Thyroid gland (tissue), 4 donors: ENCODE measurements at regions not wholly inside any gene's neighbourhood (a gene's known extent, or its start where the extent isn't known, plus 50 kb on each side); places are given as distances from the start of the nearest gene placed in this dataset.

Experiments
- DNase-seq, 2 donors: peaks; one replicate each; pipeline ENCODE4 v3.0.0-alpha.2; 2019
- H3K27ac ChIP-seq, 3 donors: fragments of 200-600 bp; sonication (generic); 1 replicate in 2 of 3; 2 replicates in 1 of 3; pipeline ENCODE4 v1.5.1; 2016 to 2019; ENCODE audit warnings: mild to moderate bottlenecking in 1 of 3, moderate library complexity in 1 of 3
- H3K27me3 ChIP-seq: fragments of 200-600 bp; sonication (generic); one replicate; pipeline ENCODE4 v1.5.1; 2019
- H3K36me3 ChIP-seq, 2 donors: fragments of 200-600 bp; sonication (generic); one replicate each; pipeline ENCODE4 v1.5.1; 2016 to 2019
- H3K4me1 ChIP-seq, 2 donors: fragments of 200-600 bp; sonication (generic); one replicate each; pipeline ENCODE4 v1.5.1; 2017 to 2019
- H3K4me3 ChIP-seq, 3 donors: fragments of 200-600 bp; sonication (generic); replicated peaks in 1 of 3; 1 replicate in 2 of 3; 2 replicates in 1 of 3; pipeline ENCODE4 v1.5.1; 2016; ENCODE audit warnings: mild to moderate bottlenecking in 1 of 3
- H3K9me3 ChIP-seq: fragments of 200-600 bp; sonication (generic); one replicate; pipeline ENCODE4 v1.5.1; 2017
- CTCF ChIP-seq, 6 experiments: fragments of 200-600 bp in 3 of 6; fragments of 450-650 bp in 3 of 6; sonication (generic) in 3 of 6; IDR thresholded peaks; one replicate each; pipeline ENCODE4 v1.5.1; 2016 to 2019; ENCODE audit warnings: antibody characterized with exemption in 6 of 6, mild to moderate bottlenecking in 2 of 6, inconsistent platforms in 1 of 6, moderate library complexity in 1 of 6
- POLR2A ChIP-seq, 2 donors: fragments of 450-650 bp; IDR thresholded peaks; one replicate each; pipeline ENCODE4 v1.6.1; 2017; ENCODE audit warnings: antibody characterized with exemption in 2 of 2, mild to moderate bottlenecking in 2 of 2, moderate library complexity in 1 of 2
- WGBS, 2 donors: methylation state at CpG; one replicate each; pipeline ENCODE4 v1.1.5; 2017; 5-methylcytosine and 5-hydroxymethylcytosine counted together
- intact Hi-C: fragments of 100-400 bp; cut with DNase I; formaldehyde crosslinking; loops from one replicate; pipeline ENCODE4 v1.15.1; 2023

DNA sequence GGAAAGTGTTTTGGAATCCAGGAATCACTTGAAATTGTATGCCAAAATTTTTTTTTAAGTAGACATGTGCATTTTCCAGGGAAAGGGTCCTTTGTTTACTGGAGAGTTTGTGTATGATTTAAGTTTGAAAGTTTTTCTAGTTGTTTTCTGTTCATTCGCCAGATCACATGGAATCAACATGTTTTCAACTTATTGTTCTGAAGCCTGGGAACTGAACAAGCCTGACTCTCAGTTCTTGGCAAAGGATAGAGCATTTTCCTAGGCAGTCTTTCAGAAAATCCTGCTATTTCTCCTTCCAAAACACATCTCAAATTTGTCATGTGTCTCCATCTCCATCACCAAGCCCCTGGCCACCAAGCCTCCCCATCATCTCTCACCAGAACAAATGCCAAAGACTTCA is 374.8 kb downstream of the MAFB start:
- TF ChIP-seq CTCF (IDR thresholded peaks at IDR 0.05), result no peak
- no peak for TF ChIP-seq POLR2A (IDR thresholded peaks at IDR 0.05)
- H3K36me3 ChIP-seq, result no peaks in the 10 kb centered on the region
- peak overlapping the region in 1 of 3 donors; percentile 48 for H3K27ac ChIP-seq
- no peak for DNase-seq
- no peaks in the 10 kb centered on the region for H3K9me3 ChIP-seq
- no peaks in the 10 kb centered on the region for H3K27me3 ChIP-seq
- H3K4me1 ChIP-seq, result peaks cover 4 to 9% of the 10 kb centered on the region in 2 donors
- intact Hi-C loops, result no loop called here
- H3K4me3 ChIP-seq, result no peak overlapping the region
- 76 to 80% methylated on average over 1 of the region's 1 CpG for WGBS, 2 donors

GRCh38 chr20:40313730-40314129 is 375.3 kb downstream of the MAFB start:
- Histone ChIP-seq H3K36me3 (no peaks in the 10 kb centered on the region), H3K9me3 (no peaks in the 10 kb centered on the region), H3K27me3 (no peaks in the 10 kb centered on the region), H3K4me3 (no peak overlapping the region), H3K27ac (peak overlapping the region in 1 of 3 donors; percentile 48), H3K4me1 (peaks cover 4 to 9% of the 10 kb centered on the region in 2 donors)
- TF ChIP-seq CTCF (IDR thresholded peaks at IDR 0.05) (no peak), POLR2A (IDR thresholded peaks at IDR 0.05) (no peak)
- WGBS, 2 donors, result 77 to 81% methylated on average over 2 of the region's 2 CpGs
- no peak for DNase-seq
- intact Hi-C loops, result no loop called here

DNA sequence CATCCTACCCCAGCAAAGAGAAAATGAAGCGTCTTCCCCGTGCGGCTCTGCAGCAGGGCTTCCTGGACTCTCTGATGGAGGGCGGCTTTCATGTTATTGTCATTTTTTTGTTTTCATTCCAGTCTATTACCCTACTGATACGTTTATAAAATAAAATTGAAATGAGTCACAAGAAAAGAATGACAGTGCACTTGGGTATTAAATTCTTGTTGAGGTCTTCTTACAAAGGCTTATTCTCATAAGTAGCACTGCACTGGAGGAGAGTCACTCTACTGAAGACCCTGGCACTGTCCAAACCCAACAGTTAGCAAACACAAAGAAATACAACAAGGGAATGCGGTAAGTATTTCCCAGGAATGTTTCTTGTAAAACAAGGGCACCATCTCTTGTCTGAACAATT is 379.3 kb downstream of the MAFB start:
- 88 to 91% methylated on average over 6 of the region's 6 CpGs for WGBS, 2 donors
- TF ChIP-seq POLR2A (IDR thresholded peaks at IDR 0.05), result no peak
- Histone ChIP-seq H3K36me3 (no peaks in the 10 kb centered on the region), H3K9me3 (no peaks in the 10 kb centered on the region), H3K4me3 (no peak overlapping the region), H3K27me3 (no peaks in the 10 kb centered on the region), H3K27ac (no peak overlapping the region), H3K4me1 (no peaks in the 10 kb centered on the region)
- intact Hi-C loops, result no loop called here
- no peak for DNase-seq

DNA sequence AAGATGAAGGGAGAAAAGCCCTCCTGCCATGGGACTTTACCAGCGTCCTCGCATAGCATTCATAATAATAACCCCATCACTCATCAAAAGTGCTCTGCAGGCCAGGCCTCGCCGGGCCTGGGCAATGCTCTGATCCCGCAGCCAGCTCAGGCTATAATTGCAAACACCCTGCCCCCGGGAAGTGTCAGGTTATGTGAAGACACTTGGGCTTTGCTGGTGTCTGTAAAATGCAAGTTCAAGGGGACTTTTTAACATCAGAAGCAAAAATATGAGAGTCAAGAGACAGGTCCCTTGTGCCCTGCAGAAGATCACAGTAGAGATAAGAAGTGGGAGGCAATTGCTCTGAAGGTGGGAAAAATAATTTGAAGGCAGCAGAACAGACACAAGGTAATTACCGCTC is 381.0 kb downstream of the MAFB start:
- H3K9me3 ChIP-seq, result no peaks in the 10 kb centered on the region
- H3K27me3 ChIP-seq, result no peaks in the 10 kb centered on the region
- 82 to 83% methylated on average over 7 of the region's 7 CpGs for WGBS, 2 donors
- intact Hi-C loops, result no loop called here
- no peak overlapping the region for H3K27ac ChIP-seq
- H3K36me3 ChIP-seq, result no peaks in the 10 kb centered on the region
- no peak overlapping the region for H3K4me3 ChIP-seq
- TF ChIP-seq POLR2A (IDR thresholded peaks at IDR 0.05) (no peak), CTCF (IDR thresholded peaks at IDR 0.05) (no peak)
- DNase-seq, result no peak
- H3K4me1 ChIP-seq, result no peaks in the 10 kb centered on the region

- intact Hi-C loops, result no loop called here
- Histone ChIP-seq H3K4me3 (no peak overlapping the region), H3K36me3 (no peaks in the 10 kb centered on the region), H3K27ac (no peak overlapping the region), H3K9me3 (no peaks in the 10 kb centered on the region), H3K27me3 (no peaks in the 10 kb centered on the region), H3K4me1 (no peaks in the 10 kb centered on the region)
- no peak for TF ChIP-seq POLR2A (IDR thresholded peaks at IDR 0.05)
- no peak for TF ChIP-seq CTCF (IDR thresholded peaks at IDR 0.05)
- DNase-seq, result no peak
- 58 to 88% methylated on average over 3 of the region's 3 CpGs for WGBS, 2 donors
Measured at GRCh38 chr20:40307268-40307667, 381.8 kb downstream of the MAFB start.

- no peaks in the 10 kb centered on the region for H3K27me3 ChIP-seq
- 96 to 98% methylated on average over 2 of the region's 2 CpGs for WGBS, 2 donors
- H3K27ac ChIP-seq, result no peak overlapping the region
- no peaks in the 10 kb centered on the region for H3K4me1 ChIP-seq
- DNase-seq, result no peak
- H3K4me3 ChIP-seq, result no peak overlapping the region
- no peaks in the 10 kb centered on the region for H3K36me3 ChIP-seq
- TF ChIP-seq CTCF (IDR thresholded peaks at IDR 0.05), result no peak
- no peak for TF ChIP-seq POLR2A (IDR thresholded peaks at IDR 0.05)
- intact Hi-C loops, result no loop called here
- no peaks in the 10 kb centered on the region for H3K9me3 ChIP-seq
Measured at GRCh38 chr20:40305303-40305702, 383.7 kb downstream of the MAFB start.
